ENCODE measurements at regions not wholly inside any gene's neighbourhood (a gene's known extent, or its start where the extent isn't known, plus 50 kb on each side); places are given as distances from the start of the nearest gene placed in this dataset.

- Histone ChIP-seq H3K4me1 (ENCODE audit: insufficient read depth, low read length) (no peaks in the 10 kb centered on the region), H3K9me3 (ENCODE audit: low read depth, low read length) (no peaks in the 10 kb centered on the region), H3K4me3 (ENCODE audit: insufficient read depth, low read length) (no peak overlapping the region)
Measured at GRCh38 chr17:15048381-15048780, 216.7 kb downstream of the PMP22 start.

GRCh38 chr17:15042311-15042710, 222.8 kb downstream of the PMP22 start:
- no peak for TF ChIP-seq CTCF (IDR thresholded peaks at IDR 0.05; ENCODE audit: extremely low read depth, low read depth, low read length)
- H3K36me3 ChIP-seq (ENCODE audit: insufficient read depth, low read length): no peaks in the 10 kb centered on the region

More at GRCh38 chr17:15048381-15048780, 216.7 kb downstream of the PMP22 start:
- H3K79me2 ChIP-seq (ENCODE audit: insufficient read depth, low read length): no peaks in the 10 kb centered on the region
- DNase-seq (ENCODE audit: insufficient read length, low spot score, missing footprints): no peak
- H3K27me3 ChIP-seq (ENCODE audit: insufficient read depth, low read length): peaks cover 13% of the 10 kb centered on the region
- no peak overlapping the region for H2AFZ ChIP-seq (ENCODE audit: low read length)
- H4K20me1 ChIP-seq (ENCODE audit: insufficient read depth, low read length): no peaks in the 10 kb centered on the region
- no peak overlapping the region for H3K4me2 ChIP-seq (ENCODE audit: insufficient read depth, low read length)
- no peak overlapping the region for H3K27ac ChIP-seq (ENCODE audit: low read depth, low read length)
- no peaks in the 10 kb centered on the region for H3K36me3 ChIP-seq (ENCODE audit: insufficient read depth, low read length)
- no peak for TF ChIP-seq CTCF (IDR thresholded peaks at IDR 0.05; ENCODE audit: extremely low read depth, low read depth, low read length)

GRCh38 chr17:15039366-15039765, 225.8 kb downstream of the PMP22 start:
- H3K4me3 ChIP-seq (ENCODE audit: insufficient read depth, low read length): no peak overlapping the region

More at GRCh38 chr17:15042311-15042710, 222.8 kb downstream of the PMP22 start:
- H3K9me3 ChIP-seq (ENCODE audit: low read depth, low read length): no peaks in the 10 kb centered on the region
- no peak overlapping the region for H3K4me3 ChIP-seq (ENCODE audit: insufficient read depth, low read length)
- no peak overlapping the region for H2AFZ ChIP-seq (ENCODE audit: low read length)
- H3K27ac ChIP-seq (ENCODE audit: low read depth, low read length): no peak overlapping the region
- H3K79me2 ChIP-seq (ENCODE audit: insufficient read depth, low read length): no peaks in the 10 kb centered on the region
- no peaks in the 10 kb centered on the region for H3K4me1 ChIP-seq (ENCODE audit: insufficient read depth, low read length)
- H3K4me2 ChIP-seq (ENCODE audit: insufficient read depth, low read length): no peak overlapping the region
- no peaks in the 10 kb centered on the region for H4K20me1 ChIP-seq (ENCODE audit: insufficient read depth, low read length)
- H3K27me3 ChIP-seq (ENCODE audit: insufficient read depth, low read length): peaks cover 3% of the 10 kb centered on the region
- DNase-seq (ENCODE audit: insufficient read length, low spot score, missing footprints): no peak

GRCh38 chr17:15038656-15039055, 226.5 kb downstream of the PMP22 start:
- TF ChIP-seq CTCF (IDR thresholded peaks at IDR 0.05; ENCODE audit: extremely low read depth, low read depth, low read length): no peak
- no peak overlapping the region for H3K4me3 ChIP-seq (ENCODE audit: insufficient read depth, low read length)
- no peaks in the 10 kb centered on the region for H4K20me1 ChIP-seq (ENCODE audit: insufficient read depth, low read length)
- no peak overlapping the region for H2AFZ ChIP-seq (ENCODE audit: low read length)
- no peak overlapping the region for H3K27ac ChIP-seq (ENCODE audit: low read depth, low read length)
- no peaks in the 10 kb centered on the region for H3K79me2 ChIP-seq (ENCODE audit: insufficient read depth, low read length)
- H3K36me3 ChIP-seq (ENCODE audit: insufficient read depth, low read length): no peaks in the 10 kb centered on the region
- no peak for DNase-seq (ENCODE audit: insufficient read length, low spot score, missing footprints)
- H3K9me3 ChIP-seq (ENCODE audit: low read depth, low read length): no peaks in the 10 kb centered on the region
- H3K27me3 ChIP-seq (ENCODE audit: insufficient read depth, low read length): peaks cover 3% of the 10 kb centered on the region
- H3K4me1 ChIP-seq (ENCODE audit: insufficient read depth, low read length): no peaks in the 10 kb centered on the region
- no peak overlapping the region for H3K4me2 ChIP-seq (ENCODE audit: insufficient read depth, low read length)

More at GRCh38 chr17:15039366-15039765, 225.8 kb downstream of the PMP22 start:
- Histone ChIP-seq H3K9me3 (ENCODE audit: low read depth, low read length) (no peaks in the 10 kb centered on the region), H3K4me2 (ENCODE audit: insufficient read depth, low read length) (no peak overlapping the region), H3K79me2 (ENCODE audit: insufficient read depth, low read length) (no peaks in the 10 kb centered on the region), H4K20me1 (ENCODE audit: insufficient read depth, low read length) (no peaks in the 10 kb centered on the region), H3K27me3 (ENCODE audit: insufficient read depth, low read length) (peaks cover 3% of the 10 kb centered on the region), H2AFZ (ENCODE audit: low read length) (no peak overlapping the region), H3K4me1 (ENCODE audit: insufficient read depth, low read length) (no peaks in the 10 kb centered on the region), H3K36me3 (ENCODE audit: insufficient read depth, low read length) (no peaks in the 10 kb centered on the region), H3K27ac (ENCODE audit: low read depth, low read length) (no peak overlapping the region)
- no peak for DNase-seq (ENCODE audit: insufficient read length, low spot score, missing footprints)
- no peak for TF ChIP-seq CTCF (IDR thresholded peaks at IDR 0.05; ENCODE audit: extremely low read depth, low read depth, low read length)
